Upper lobe of left lung (tissue), 4 donors: ENCODE measurements at regions not wholly inside any gene's neighbourhood (a gene's known extent, or its start where the extent isn't known, plus 50 kb on each side); places are given as distances from the start of the nearest gene placed in this dataset.

Experiments
- CTCF ChIP-seq, 6 experiments: fragments of 450-650 bp in 4 of 6; fragments of 200-600 bp in 2 of 6; sonication (generic) in 2 of 6; IDR thresholded peaks; one replicate each; pipeline ENCODE4 v1.5.1; 2016 to 2019; ENCODE audit warnings: antibody characterized with exemption in 6 of 6
- POLR2A ChIP-seq, 4 donors: fragments of 450-650 bp; IDR thresholded peaks; one replicate each; pipeline ENCODE4 v1.5.1; 2016 to 2017; ENCODE audit warnings: antibody characterized with exemption in 4 of 4, mild to moderate bottlenecking in 2 of 4

DNA sequence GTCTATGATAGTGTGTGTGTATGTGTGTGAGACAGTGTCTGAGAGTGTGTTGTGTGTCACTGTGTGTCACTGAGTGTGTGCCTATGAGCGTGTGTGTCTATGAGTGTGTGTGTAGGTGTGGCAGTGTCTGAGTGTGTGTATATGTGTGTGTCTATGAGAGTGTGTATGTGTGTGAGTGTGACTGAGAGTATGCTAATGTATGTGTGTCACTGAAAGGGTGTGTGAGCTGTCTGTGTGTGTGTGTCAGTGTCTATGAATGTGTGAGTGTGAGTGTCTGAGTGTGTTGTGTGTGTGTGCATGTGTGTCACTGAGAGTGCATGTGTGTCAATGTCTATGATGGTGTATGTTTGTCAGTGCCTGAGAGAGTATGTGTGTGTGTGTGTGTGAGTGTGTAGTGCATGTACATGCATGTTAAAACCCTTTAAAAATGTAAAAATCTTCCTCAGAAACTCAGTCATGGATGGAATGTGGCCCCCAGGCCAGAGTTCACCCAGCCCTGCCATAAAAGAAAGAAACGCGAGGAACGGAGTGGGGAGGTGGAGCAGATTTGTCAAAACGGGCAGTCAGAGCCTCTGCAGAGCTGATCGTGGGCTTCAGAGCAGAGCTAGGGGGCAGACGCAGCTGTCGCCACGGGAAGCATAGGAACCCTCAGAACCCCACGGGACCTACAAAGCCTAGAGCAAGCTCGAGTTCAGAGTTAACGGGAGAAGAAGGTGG lies 218.8 kb downstream of the CTTN start:
- no peak for TF ChIP-seq POLR2A (IDR thresholded peaks at IDR 0.05)
- TF ChIP-seq CTCF (IDR thresholded peaks at IDR 0.05), result no peak
